Suppressor macrophage treated with lipopolysaccharide for 4 hours (primary cell): ENCODE measurements at regions not wholly inside any gene's neighbourhood (a gene's known extent, or its start where the extent isn't known, plus 50 kb on each side); places are given as distances from the start of the nearest gene placed in this dataset.

ENCODE experiments used
- DNase-seq: peaks from one replicate; pipeline ENCODE4 v3.0.0-alpha.2; 2020

- DNase-seq: no peak
Observed at GRCh38 chr1:36743286-36744005, 260.7 kb upstream of the CSF3R start.

GRCh38 chr1:36741066-36741465 is 258.4 kb upstream of the CSF3R start:
- no peak for DNase-seq

- DNase-seq: no peak
Observed at GRCh38 chr1:36740446-36740845, 257.7 kb upstream of the CSF3R start.

GRCh38 chr1:36739703-36740289 is 257.1 kb upstream of the CSF3R start:
- no peak for DNase-seq

- DNase-seq: no peak
Observed at GRCh38 chr1:36738245-36738644, 255.5 kb upstream of the CSF3R start.

- DNase-seq: no peak
Observed at GRCh38 chr1:36737767-36738166, 255.1 kb upstream of the CSF3R start.

- no peak for DNase-seq
Observed at GRCh38 chr1:36737038-36737555, 254.4 kb upstream of the CSF3R start.

- no peak for DNase-seq
Observed at GRCh38 chr1:36735939-36736730, 253.4 kb upstream of the CSF3R start.

- DNase-seq: no peak
Observed at GRCh38 chr1:36735436-36735835, 252.7 kb upstream of the CSF3R start.

GRCh38 chr1:36734356-36734755 is 251.6 kb upstream of the CSF3R start:
- no peak for DNase-seq

GRCh38 chr1:36733748-36734147 is 251.0 kb upstream of the CSF3R start:
- no peak for DNase-seq

- no peak for DNase-seq
Observed at GRCh38 chr1:36732015-36732356, 249.3 kb upstream of the CSF3R start.

GRCh38 chr1:36731226-36732014 is 248.7 kb upstream of the CSF3R start:
- DNase-seq: no peak

- DNase-seq: no peak
Observed at GRCh38 chr1:36730599-36730998, 247.9 kb upstream of the CSF3R start.

GRCh38 chr1:36729716-36730510 is 247.2 kb upstream of the CSF3R start:
- DNase-seq: no peak

GRCh38 chr1:36729289-36729688 is 246.6 kb upstream of the CSF3R start:
- DNase-seq: no peak

- no peak for DNase-seq
Observed at GRCh38 chr1:36728846-36729245, 246.1 kb upstream of the CSF3R start.

GRCh38 chr1:36728051-36728450 is 245.3 kb upstream of the CSF3R start:
- no peak for DNase-seq

- DNase-seq: no peak
Observed at GRCh38 chr1:36725151-36725550, 242.4 kb upstream of the CSF3R start.

GRCh38 chr1:36723813-36724212 is 241.1 kb upstream of the CSF3R start:
- no peak for DNase-seq

GRCh38 chr1:36722871-36723270 is 240.2 kb upstream of the CSF3R start:
- no peak for DNase-seq

GRCh38 chr1:36721261-36721660 is 238.5 kb upstream of the CSF3R start:
- no peak for DNase-seq
